ENCODE measurements at regions not wholly inside any gene's neighbourhood (a gene's known extent, or its start where the extent isn't known, plus 50 kb on each side); places are given as distances from the start of the nearest gene placed in this dataset.

GRCh38 chr10:55277549-55277948, 476.5 kb upstream of the PCDH15 start:
- no peak overlapping the region for H3K4me3 ChIP-seq
- TF ChIP-seq POLR2A (IDR thresholded peaks at IDR 0.05; ENCODE audit: low read depth), result no peak
- no peak for TF ChIP-seq EP300 (IDR thresholded peaks at IDR 0.05)
- TF ChIP-seq POLR2AphosphoS5 (IDR thresholded peaks at IDR 0.05), result no peak
- no peak for TF ChIP-seq CTCF (IDR thresholded peaks at IDR 0.05)
- no peaks in the 10 kb centered on the region for H3K9me3 ChIP-seq
- DNase-seq (ENCODE audit: extremely low spot score), result no peak
- 69% methylated on average over 2 of the region's 2 CpGs for WGBS
- H3K4me1 ChIP-seq, result no peaks in the 10 kb centered on the region
- H3K36me3 ChIP-seq, result no peaks in the 10 kb centered on the region
- H3K27me3 ChIP-seq, result no peaks in the 10 kb centered on the region
- intact Hi-C loops (cut with DNase I), result no loop called here
- H3K27ac ChIP-seq (replicated peaks in 1 of 4), result no peak overlapping the region

- WGBS, result 83% methylated on average over 2 of the region's 2 CpGs
Measured at GRCh38 chr10:55274367-55274766, 473.3 kb upstream of the PCDH15 start.

GRCh38 chr10:55273946-55274345, 472.9 kb upstream of the PCDH15 start:
- H3K36me3 ChIP-seq, result no peaks in the 10 kb centered on the region
- TF ChIP-seq CTCF (IDR thresholded peaks at IDR 0.05) (no peak), POLR2AphosphoS5 (IDR thresholded peaks at IDR 0.05) (no peak), POLR2A (IDR thresholded peaks at IDR 0.05; ENCODE audit: low read depth) (no peak), EP300 (IDR thresholded peaks at IDR 0.05) (no peak)
- no peaks in the 10 kb centered on the region for H3K27me3 ChIP-seq
- H3K4me1 ChIP-seq, result no peaks in the 10 kb centered on the region
- DNase-seq (ENCODE audit: extremely low spot score), result no peak
- intact Hi-C loops (cut with DNase I), result no loop called here
- H3K9me3 ChIP-seq, result peaks cover 0 to 3% (median 0%) of the 10 kb centered on the region in 4 donors
- H3K27ac ChIP-seq (replicated peaks in 1 of 4), result no peak overlapping the region
- no peak overlapping the region for H3K4me3 ChIP-seq

More at GRCh38 chr10:55274367-55274766, 473.3 kb upstream of the PCDH15 start:
- intact Hi-C loops (cut with DNase I), result no loop called here
- Histone ChIP-seq H3K4me3 (no peak overlapping the region), H3K27me3 (no peaks in the 10 kb centered on the region), H3K9me3 (peaks cover 0 to 3% (median 0%) of the 10 kb centered on the region in 4 donors), H3K27ac (replicated peaks in 1 of 4) (no peak overlapping the region), H3K36me3 (no peaks in the 10 kb centered on the region), H3K4me1 (no peaks in the 10 kb centered on the region)
- no peak for TF ChIP-seq POLR2A (IDR thresholded peaks at IDR 0.05; ENCODE audit: low read depth)
- TF ChIP-seq CTCF (IDR thresholded peaks at IDR 0.05), result no peak
- no peak for DNase-seq (ENCODE audit: extremely low spot score)

- Histone ChIP-seq H3K27me3 (no peaks in the 10 kb centered on the region), H3K36me3 (no peaks in the 10 kb centered on the region), H3K27ac (replicated peaks in 1 of 4) (no peak overlapping the region), H3K4me3 (no peak overlapping the region), H3K4me1 (no peaks in the 10 kb centered on the region), H3K9me3 (peaks cover 0 to 3% (median 0%) of the 10 kb centered on the region in 4 donors)
- TF ChIP-seq POLR2AphosphoS5 (IDR thresholded peaks at IDR 0.05) (no peak), EP300 (IDR thresholded peaks at IDR 0.05) (no peak), CTCF (IDR thresholded peaks at IDR 0.05) (no peak), POLR2A (IDR thresholded peaks at IDR 0.05; ENCODE audit: low read depth) (no peak)
- no peak for DNase-seq (ENCODE audit: extremely low spot score)
- intact Hi-C loops (cut with DNase I), result no loop called here
- 39% methylated on average over 3 of the region's 3 CpGs for WGBS
Measured at GRCh38 chr10:55272886-55273285, 471.9 kb upstream of the PCDH15 start.

- WGBS, result 99% methylated on average over 3 of the region's 4 CpGs
- intact Hi-C loops (cut with DNase I), result loop anchor here (10.0 kb wide), 2 partner anchors 282 to 1662 kb away; no protein-coding TSS in a partner anchor
- Histone ChIP-seq H3K4me1 (no peaks in the 10 kb centered on the region), H3K4me3 (no peak overlapping the region), H3K9me3 (peaks cover 0 to 3% (median 0%) of the 10 kb centered on the region in 4 donors), H3K36me3 (no peaks in the 10 kb centered on the region), H3K27ac (replicated peaks in 1 of 4) (no peak overlapping the region), H3K27me3 (peaks cover 0 to 5% (median 0%) of the 10 kb centered on the region in 4 donors)
- TF ChIP-seq CTCF (IDR thresholded peaks at IDR 0.05) (no peak), EP300 (IDR thresholded peaks at IDR 0.05) (no peak), POLR2AphosphoS5 (IDR thresholded peaks at IDR 0.05) (no peak), POLR2A (IDR thresholded peaks at IDR 0.05; ENCODE audit: low read depth) (no peak)
- DNase-seq (ENCODE audit: extremely low spot score), result no peak
Measured at GRCh38 chr10:55266797-55267196, 465.8 kb upstream of the PCDH15 start.
